ENCODE measurements at regions not wholly inside any gene's neighbourhood (a gene's known extent, or its start where the extent isn't known, plus 50 kb on each side); places are given as distances from the start of the nearest gene placed in this dataset.

- CTCF ChIA-PET: no interaction called here
- POLR2A ChIA-PET: no interaction called here
- H3K4me3 ChIP-seq (ENCODE audit: low read depth, low read length): no peak overlapping the region
- H3K36me3 ChIP-seq (ENCODE audit: control insufficient read depth, insufficient read depth, low read length): no peaks in the 10 kb centered on the region
- H3K27me3 ChIP-seq (ENCODE audit: control insufficient read depth, insufficient read depth, low read length): no peaks in the 10 kb centered on the region
- no peak for TF ChIP-seq CTCF (IDR thresholded peaks at IDR 0.05; ENCODE audit: insufficient read depth, low read depth, low read length)
- DNase-seq (ENCODE audit: low read depth): no peak
Measured at GRCh38 chr2:136295168-136295567, 177.2 kb upstream of the CXCR4 start.

- no peak for TF ChIP-seq CTCF (IDR thresholded peaks at IDR 0.05; ENCODE audit: insufficient read depth, low read depth, low read length)
- Histone ChIP-seq H3K36me3 (ENCODE audit: control insufficient read depth, insufficient read depth, low read length) (no peaks in the 10 kb centered on the region), H3K4me3 (ENCODE audit: low read depth, low read length) (no peak overlapping the region), H3K27me3 (ENCODE audit: control insufficient read depth, insufficient read depth, low read length) (no peaks in the 10 kb centered on the region)
- POLR2A ChIA-PET: no interaction called here
- no peak for DNase-seq (ENCODE audit: low read depth)
- CTCF ChIA-PET: no interaction called here
Measured at GRCh38 chr2:136291871-136292270, 173.9 kb upstream of the CXCR4 start.

- ChIA-PET POLR2A (no interaction called here), CTCF (no interaction called here)
- Histone ChIP-seq H3K27me3 (ENCODE audit: control insufficient read depth, insufficient read depth, low read length) (no peaks in the 10 kb centered on the region), H3K36me3 (ENCODE audit: control insufficient read depth, insufficient read depth, low read length) (no peaks in the 10 kb centered on the region), H3K4me3 (ENCODE audit: low read depth, low read length) (no peak overlapping the region)
- DNase-seq (ENCODE audit: low read depth): no peak
- no peak for TF ChIP-seq CTCF (IDR thresholded peaks at IDR 0.05; ENCODE audit: insufficient read depth, low read depth, low read length)
Measured at GRCh38 chr2:136290326-136290725, 172.4 kb upstream of the CXCR4 start.

GRCh38 chr2:136288249-136288648 lies 170.3 kb upstream of the CXCR4 start:
- ChIA-PET POLR2A (no interaction called here), CTCF (no interaction called here)
- Histone ChIP-seq H3K4me3 (ENCODE audit: low read depth, low read length) (no peak overlapping the region), H3K27me3 (ENCODE audit: control insufficient read depth, insufficient read depth, low read length) (no peaks in the 10 kb centered on the region), H3K36me3 (ENCODE audit: control insufficient read depth, insufficient read depth, low read length) (no peaks in the 10 kb centered on the region)
- DNase-seq (ENCODE audit: low read depth): no peak
- TF ChIP-seq CTCF (IDR thresholded peaks at IDR 0.05; ENCODE audit: insufficient read depth, low read depth, low read length): no peak

- POLR2A ChIA-PET: interaction anchor here (0.6 kb wide), 1 partner anchor 11 kb away, joined by 5 read pairs; no protein-coding TSS in a partner anchor
- Histone ChIP-seq H3K4me3 (ENCODE audit: low read depth, low read length) (no peak overlapping the region), H3K36me3 (ENCODE audit: control insufficient read depth, insufficient read depth, low read length) (no peaks in the 10 kb centered on the region), H3K27me3 (ENCODE audit: control insufficient read depth, insufficient read depth, low read length) (no peaks in the 10 kb centered on the region)
- no peak for TF ChIP-seq CTCF (IDR thresholded peaks at IDR 0.05; ENCODE audit: insufficient read depth, low read depth, low read length)
- CTCF ChIA-PET: interaction anchor here (0.6 kb wide), 1 partner anchor 29 kb away, joined by 3 read pairs; no protein-coding TSS in a partner anchor
- no peak for DNase-seq (ENCODE audit: low read depth)
Measured at GRCh38 chr2:136286423-136286822, 168.5 kb upstream of the CXCR4 start.
